ENCODE measurements at regions not wholly inside any gene's neighbourhood (a gene's known extent, or its start where the extent isn't known, plus 50 kb on each side); places are given as distances from the start of the nearest gene placed in this dataset.

DNA sequence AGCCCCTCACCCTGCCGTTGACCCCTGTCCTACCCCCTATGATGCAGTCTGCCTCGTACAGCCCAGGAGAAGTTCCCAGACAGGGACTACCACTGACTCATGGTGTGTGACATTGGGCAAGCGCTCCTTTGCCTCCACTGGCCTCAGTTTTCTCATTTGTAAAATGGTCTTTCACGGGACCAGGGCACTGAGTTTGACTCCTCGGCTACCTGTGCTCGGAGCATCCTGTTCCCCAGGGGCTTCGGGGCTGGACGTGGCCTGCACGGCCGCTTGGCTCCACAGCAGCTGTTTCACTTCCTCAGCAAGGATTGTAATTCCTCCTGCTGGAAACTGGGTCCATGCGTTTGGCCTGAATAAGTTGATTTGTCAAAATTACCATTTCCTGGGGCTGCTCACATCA is 277.3 kb downstream of the MATN1 start:
- TF ChIP-seq, protein P1, sequence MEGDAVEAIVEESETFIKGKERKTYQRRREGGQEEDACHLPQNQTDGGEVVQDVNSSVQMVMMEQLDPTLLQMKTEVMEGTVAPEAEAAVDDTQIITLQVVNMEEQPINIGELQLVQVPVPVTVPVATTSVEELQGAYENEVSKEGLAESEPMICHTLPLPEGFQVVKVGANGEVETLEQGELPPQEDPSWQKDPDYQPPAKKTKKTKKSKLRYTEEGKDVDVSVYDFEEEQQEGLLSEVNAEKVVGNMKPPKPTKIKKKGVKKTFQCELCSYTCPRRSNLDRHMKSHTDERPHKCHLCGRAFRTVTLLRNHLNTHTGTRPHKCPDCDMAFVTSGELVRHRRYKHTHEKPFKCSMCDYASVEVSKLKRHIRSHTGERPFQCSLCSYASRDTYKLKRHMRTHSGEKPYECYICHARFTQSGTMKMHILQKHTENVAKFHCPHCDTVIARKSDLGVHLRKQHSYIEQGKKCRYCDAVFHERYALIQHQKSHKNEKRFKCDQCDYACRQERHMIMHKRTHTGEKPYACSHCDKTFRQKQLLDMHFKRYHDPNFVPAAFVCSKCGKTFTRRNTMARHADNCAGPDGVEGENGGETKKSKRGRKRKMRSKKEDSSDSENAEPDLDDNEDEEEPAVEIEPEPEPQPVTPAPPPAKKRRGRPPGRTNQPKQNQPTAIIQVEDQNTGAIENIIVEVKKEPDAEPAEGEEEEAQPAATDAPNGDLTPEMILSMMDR (IDR thresholded peaks at IDR 0.05) = no peak
- TF ChIP-seq POLR2A (IDR thresholded peaks at IDR 0.05) = no peak

Measured in thyroid gland (tissue), 4 donors.